GM18505 (cell line): ENCODE measurements at regions not wholly inside any gene's neighbourhood (a gene's known extent, or its start where the extent isn't known, plus 50 kb on each side); places are given as distances from the start of the nearest gene placed in this dataset.
"Not testable (repeated sequence)": the region's sequence is repeated elsewhere in the genome, so short reads cannot be mapped to it uniquely, and the experiment has no call there.

Source experiments
- ATAC-seq: cut with Tn5 transposase; IDR thresholded peaks from one replicate; pipeline ENCODE4 v1.9.1; 2021; ENCODE audit not compliant: unreplicated experiment
- POLR2A ChIP-seq: IDR thresholded peaks from 4 replicates; pipeline ENCODE4 v1.6.1; 2011; ENCODE audit warnings: borderline replicate concordance; ENCODE audit not compliant: insufficient read depth, insufficient read length; ENCODE audit errors: extremely low read depth

DNA sequence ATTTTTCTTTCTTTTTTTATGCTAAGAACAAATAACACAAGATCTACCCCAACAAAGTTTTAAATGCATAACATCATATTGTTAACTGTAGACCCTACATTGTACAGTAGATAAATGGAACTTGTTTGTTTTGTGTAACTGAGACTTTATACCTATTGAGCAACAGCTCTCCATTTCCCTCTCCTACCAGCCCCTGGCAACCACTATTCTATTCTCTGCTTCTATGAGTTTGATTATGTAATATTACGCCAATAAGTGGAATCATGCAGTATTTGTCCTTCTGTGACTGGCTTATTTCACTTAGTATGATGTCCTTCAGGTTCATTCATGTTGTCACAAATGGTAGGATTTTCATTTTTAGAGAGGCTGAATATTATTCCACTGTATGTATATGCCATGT is 308.2 kb upstream of the PRR16 start:
- ATAC-seq = no peak
- no peak for TF ChIP-seq POLR2A

DNA sequence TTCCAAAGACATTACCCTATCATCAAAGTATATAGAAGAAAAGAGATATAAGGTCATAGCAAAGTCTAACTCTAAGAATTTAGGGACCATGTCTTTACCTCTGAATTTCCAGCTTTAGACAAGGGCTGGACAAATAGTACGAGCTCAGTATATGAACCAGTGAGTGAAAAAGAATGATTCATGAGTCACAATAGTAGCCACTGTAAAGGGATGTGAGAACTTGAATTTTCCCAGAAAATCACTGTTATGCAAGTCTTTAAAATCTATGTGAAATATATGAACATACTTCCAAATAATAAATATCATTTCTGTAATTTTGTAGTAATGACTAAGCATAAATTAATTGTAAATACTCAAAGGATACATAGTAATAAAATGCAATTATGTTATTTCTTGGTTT is 305.9 kb upstream of the PRR16 start:
- TF ChIP-seq POLR2A = no peak
- no peak for ATAC-seq

DNA sequence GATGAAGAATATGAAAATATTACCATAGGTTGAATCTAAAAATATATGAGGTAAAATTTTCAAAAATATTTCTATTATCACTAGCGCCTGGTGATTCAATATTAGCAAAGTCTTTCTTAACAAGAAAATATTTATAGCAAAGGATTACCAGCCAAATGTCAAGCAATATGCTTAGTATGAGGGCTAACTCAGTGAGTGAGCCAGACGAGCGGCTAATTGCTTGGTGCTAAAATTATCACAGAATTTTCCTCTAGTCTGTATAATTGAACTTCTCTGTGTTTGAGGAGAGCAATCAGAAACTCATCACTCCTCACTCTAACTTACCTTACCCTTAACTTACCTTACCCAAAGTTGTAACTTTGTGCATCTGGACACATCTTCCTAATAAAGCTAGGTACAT is 304.9 kb upstream of the PRR16 start:
- TF ChIP-seq POLR2A = no peak
- ATAC-seq = no peak

DNA sequence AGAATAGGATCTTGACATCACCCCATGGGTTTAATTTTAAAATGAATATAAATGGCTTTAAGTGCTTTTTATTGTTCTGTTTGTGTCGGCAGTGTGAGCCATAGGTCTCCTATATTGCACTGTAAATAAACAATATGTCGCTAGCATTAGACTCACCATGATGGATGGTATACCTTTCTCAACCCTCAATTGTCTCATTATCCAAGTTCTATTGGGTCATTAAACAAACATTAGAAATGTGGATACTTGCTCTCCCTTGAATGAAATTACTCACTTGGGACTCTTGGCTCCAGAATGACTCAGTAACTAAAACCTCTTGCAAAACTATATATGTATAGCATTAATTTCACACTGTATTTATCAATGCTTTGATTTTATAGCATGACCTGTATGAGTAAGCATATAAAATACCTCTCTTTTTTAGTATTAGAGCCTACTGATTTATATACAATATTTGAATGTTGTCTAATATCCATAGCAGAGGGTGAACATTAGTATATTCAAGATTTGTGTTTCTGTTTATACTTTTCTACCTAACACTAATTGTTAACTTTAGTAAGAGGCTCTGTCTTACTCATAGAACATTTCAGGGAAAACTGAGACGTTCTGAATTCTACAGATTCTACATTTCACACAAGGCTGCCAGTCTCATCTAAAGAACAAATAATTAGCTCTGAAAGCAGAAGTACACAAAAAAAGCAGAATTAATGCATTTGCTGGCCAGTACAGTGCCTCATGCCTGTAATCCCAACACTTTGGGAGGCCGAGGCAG is 303.8 kb upstream of the PRR16 start:
- no peak for TF ChIP-seq POLR2A
- ATAC-seq = no peak

GRCh38 chr5:120162321-120162720 is 301.8 kb upstream of the PRR16 start:
- ATAC-seq = no peak
- TF ChIP-seq POLR2A = no peak

DNA sequence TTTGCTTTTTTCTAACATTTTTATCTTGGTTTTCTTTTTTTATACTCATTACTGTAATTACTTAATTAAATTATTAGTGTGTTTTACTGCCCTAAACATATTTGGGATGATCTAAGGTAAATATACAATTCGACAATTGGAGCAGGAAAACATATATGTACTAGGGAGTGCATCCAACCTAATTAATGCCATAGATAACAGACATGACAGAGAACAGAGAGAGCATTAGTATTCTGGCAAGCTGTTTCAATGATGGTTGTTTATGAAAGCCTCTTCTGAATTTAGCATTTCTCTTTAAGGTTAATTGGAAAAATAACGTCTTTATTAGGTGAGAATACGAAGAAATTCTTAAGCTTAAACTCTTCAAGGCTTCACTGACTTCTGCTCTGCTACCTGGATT is 300.1 kb upstream of the PRR16 start:
- no peak for ATAC-seq
- no peak for TF ChIP-seq POLR2A

GRCh38 chr5:120164986-120165385 is 299.1 kb upstream of the PRR16 start:
- ATAC-seq = no peak
- TF ChIP-seq POLR2A = no peak

DNA sequence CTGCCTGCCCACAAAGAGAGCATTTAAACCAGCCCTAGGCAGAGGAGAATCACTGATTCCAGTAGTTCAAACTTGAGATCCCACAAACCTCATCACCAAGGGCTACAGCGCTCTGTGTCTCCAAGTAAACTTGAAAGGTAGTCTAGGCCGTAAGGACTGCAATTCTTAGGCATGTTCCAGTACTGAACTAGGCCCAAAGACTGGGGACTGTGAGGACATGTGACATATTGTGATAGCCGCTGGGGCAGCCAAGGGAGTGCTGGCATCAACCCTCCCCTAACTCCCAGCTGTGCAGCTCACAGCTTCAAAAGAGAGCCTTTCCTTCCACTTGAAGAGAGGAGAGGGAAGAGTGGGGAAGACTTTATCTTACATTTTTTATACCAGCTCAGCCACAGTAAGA is 291.0 kb upstream of the PRR16 start:
- no peak for TF ChIP-seq POLR2A
- no peak for ATAC-seq

DNA sequence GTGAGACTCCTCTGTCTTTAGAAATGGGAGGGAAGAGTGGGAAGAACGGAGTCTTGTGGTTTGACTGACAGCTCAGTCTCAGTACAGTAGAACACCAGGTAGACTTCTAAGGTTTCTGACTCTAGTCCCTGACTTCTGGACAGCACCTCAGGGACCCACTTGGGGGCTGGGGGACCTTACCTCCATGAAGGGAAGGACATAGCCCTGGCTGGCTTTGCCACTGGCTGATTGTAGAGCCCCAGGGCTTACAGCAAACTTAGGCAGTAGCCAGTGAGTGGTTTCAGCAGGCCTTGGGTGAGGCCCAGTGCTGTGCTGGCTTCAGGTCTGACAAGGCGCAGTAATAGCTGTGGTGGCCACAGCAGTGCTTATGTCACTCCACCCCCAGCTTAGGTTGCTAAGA is 290.0 kb upstream of the PRR16 start:
- TF ChIP-seq POLR2A = no peak
- ATAC-seq = no peak

- ATAC-seq = not testable (repeated sequence)
Measured at GRCh38 chr5:120181238-120181637, 282.9 kb upstream of the PRR16 start.

- not testable (repeated sequence) for ATAC-seq
Measured at GRCh38 chr5:120194650-120195049, 269.4 kb upstream of the PRR16 start.

GRCh38 chr5:120199559-120199958 is 264.5 kb upstream of the PRR16 start:
- no peak for TF ChIP-seq POLR2A
- no peak for ATAC-seq

DNA sequence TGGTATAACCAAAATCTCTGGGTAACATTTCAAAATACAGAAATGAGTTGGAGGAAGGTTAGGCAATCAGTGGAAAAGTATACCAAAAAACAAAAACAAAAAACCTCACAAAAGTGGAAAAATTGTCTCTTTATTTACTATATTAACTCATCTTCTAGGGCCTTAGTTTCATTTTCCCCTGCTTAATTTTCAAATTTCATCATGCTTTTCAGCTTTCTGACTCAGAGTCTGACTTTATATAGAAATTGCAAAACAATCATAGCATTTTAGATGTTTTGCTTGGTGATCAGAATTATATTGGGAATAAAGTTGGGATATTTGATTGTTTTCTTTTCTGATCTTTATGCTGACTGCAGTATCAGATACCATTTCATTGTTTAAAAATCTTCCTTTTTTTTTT is 257.0 kb upstream of the PRR16 start:
- no peak for TF ChIP-seq POLR2A
- ATAC-seq = no peak

GRCh38 chr5:120217001-120217400 is 247.1 kb upstream of the PRR16 start:
- no peak for TF ChIP-seq POLR2A
- ATAC-seq = no peak

DNA sequence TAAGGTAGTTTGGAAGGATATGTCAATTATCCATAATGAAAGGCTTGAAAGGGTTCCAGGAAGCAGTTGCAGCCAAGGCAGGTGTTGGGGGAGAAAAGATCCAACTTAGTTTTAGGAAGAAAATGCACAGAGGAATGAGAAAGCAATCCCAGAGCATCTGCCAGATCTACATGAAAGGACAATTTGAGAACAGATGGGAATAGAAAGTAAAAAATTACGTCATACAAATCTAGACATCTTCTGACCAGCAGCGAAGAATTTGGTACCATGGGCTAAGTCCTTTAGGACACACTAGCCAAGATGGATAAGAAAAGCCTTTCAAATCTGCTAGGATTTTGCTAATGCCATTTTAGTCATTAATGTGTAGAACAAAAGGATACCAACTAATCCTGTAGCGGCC is 244.1 kb upstream of the PRR16 start:
- no peak for TF ChIP-seq POLR2A
- ATAC-seq = no peak

DNA sequence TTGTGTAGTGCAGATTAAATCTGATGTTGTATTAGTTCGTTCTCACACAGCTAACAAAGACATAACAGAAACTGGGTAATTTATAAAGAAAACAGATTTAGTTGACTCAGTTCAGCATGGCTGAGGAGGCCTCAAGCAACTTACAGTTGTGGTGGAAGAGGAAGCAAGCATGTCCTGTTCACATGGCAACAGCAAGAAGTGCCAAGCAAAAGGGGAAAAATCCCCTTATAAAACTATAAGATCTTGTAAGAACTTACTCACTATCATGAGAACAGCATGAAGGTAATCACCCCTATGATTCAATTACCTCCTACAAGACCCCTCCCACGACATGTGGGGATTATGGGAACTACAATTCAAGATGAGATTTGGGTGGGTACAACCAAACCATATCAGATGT is 238.6 kb upstream of the PRR16 start:
- no peak for TF ChIP-seq POLR2A
- ATAC-seq = no peak
